ENCODE measurements at regions not wholly inside any gene's neighbourhood (a gene's known extent, or its start where the extent isn't known, plus 50 kb on each side); places are given as distances from the start of the nearest gene placed in this dataset.

GRCh38 chr14:104240434-104241157 is 102.2 kb downstream of the KIF26A start:
- H3K4me3 Mint-ChIP-seq = no peak overlapping the region
- no peak overlapping the region for H3K27ac Mint-ChIP-seq
- ChIA-PET CTCF (interaction anchor here (0.6 to 1.4 kb wide), 2 partner anchors 33 to 35 kb away, joined by 3 read pairs; no protein-coding TSS in a partner anchor), POLR2A (no interaction called here)
- ATAC-seq = peak; percentile 65
- H3K27me3 Mint-ChIP-seq (ENCODE audit: low read depth) = peaks cover 6% of the 10 kb centered on the region; the same call in 1 of the 2 replicates
- H3K9me3 Mint-ChIP-seq = peaks cover 16% of the 10 kb centered on the region
- TF ChIP-seq ZNF423 (CRISPR knock-in tag; IDR thresholded peaks at IDR 0.05) = no peak
- no peak for TF ChIP-seq RORB (CRISPR knock-in tag; IDR thresholded peaks at IDR 0.05)
- TF ChIP-seq IRF2 (CRISPR knock-in tag; IDR thresholded peaks at IDR 0.05; ENCODE audit: borderline replicate concordance, low read depth) = no peak
- TF ChIP-seq HMGA2 (CRISPR knock-in tag; IDR thresholded peaks at IDR 0.05) = no peak
- no peak for TF ChIP-seq ZNF532 (CRISPR knock-in tag; IDR thresholded peaks at IDR 0.05; ENCODE audit: borderline replicate concordance)
- TF ChIP-seq EMX1 (CRISPR knock-in tag; IDR thresholded peaks at IDR 0.05) = no peak
- no peak for TF ChIP-seq USF1 (CRISPR knock-in tag; IDR thresholded peaks at IDR 0.05)
- TF ChIP-seq TCF7 (CRISPR knock-in tag; IDR thresholded peaks at IDR 0.05; ENCODE audit: low read depth) = no peak
- no peak for TF ChIP-seq ELF4 (CRISPR knock-in tag; IDR thresholded peaks at IDR 0.05; ENCODE audit: low read depth)
- no peak for TF ChIP-seq STAT6 (CRISPR knock-in tag; conservative IDR thresholded peaks at IDR 0.05; ENCODE audit: low read depth)
- TF ChIP-seq ZNF396 (CRISPR knock-in tag; IDR thresholded peaks at IDR 0.05; ENCODE audit: borderline replicate concordance) = no peak
- no peak for TF ChIP-seq GTF2I (CRISPR knock-in tag; conservative IDR thresholded peaks at IDR 0.05)
- TF ChIP-seq HMGXB4 (CRISPR knock-in tag; IDR thresholded peaks at IDR 0.05) = no peak
- no peak for DNase-seq (ENCODE audit: low spot score)
- peaks cover 18% of the 10 kb centered on the region for H3K36me3 Mint-ChIP-seq
- H3K4me1 Mint-ChIP-seq = peaks cover 7% of the 10 kb centered on the region

- Mint-ChIP-seq H3K36me3 (peaks cover 3% of the 10 kb centered on the region; the same call in 1 of the 2 replicates), H3K4me3 (no peak overlapping the region), H3K27ac (no peak overlapping the region), H3K4me1 (peaks cover 7% of the 10 kb centered on the region), H3K27me3 (ENCODE audit: low read depth) (no peaks in the 10 kb centered on the region), H3K9me3 (peaks cover 24% of the 10 kb centered on the region)
- POLR2A ChIA-PET = no interaction called here
- CTCF ChIA-PET = no interaction called here
- ATAC-seq (no peak), DNase-seq (ENCODE audit: low spot score) (no peak)
- no peak for TF ChIP-seq FOXK1 (CRISPR knock-in tag; IDR thresholded peaks at IDR 0.05)
- no peak for TF ChIP-seq SP1 (CRISPR knock-in tag; conservative IDR thresholded peaks at IDR 0.05)
- no peak for TF ChIP-seq ZNF423 (CRISPR knock-in tag; IDR thresholded peaks at IDR 0.05)
- no peak for TF ChIP-seq CTCF (IDR thresholded peaks at IDR 0.05)
- no peak for TF ChIP-seq IRF1 (CRISPR knock-in tag; IDR thresholded peaks at IDR 0.05)
- no peak for TF ChIP-seq GRHL2 (CRISPR knock-in tag; IDR thresholded peaks at IDR 0.05; ENCODE audit: insufficient replicate concordance, severe bottlenecking)
- TF ChIP-seq USF1 (CRISPR knock-in tag; IDR thresholded peaks at IDR 0.05) = no peak
Measured at GRCh38 chr14:104243200-104243599, 104.8 kb downstream of the KIF26A start.

Measured in WTC11 (cell line).